SK-N-SH treated with all-trans-retinoic acid at 6 μM for 48 hours (cell line): ENCODE measurements at regions not wholly inside any gene's neighbourhood (a gene's known extent, or its start where the extent isn't known, plus 50 kb on each side); places are given as distances from the start of the nearest gene placed in this dataset.
"Not testable (repeated sequence)": the region's sequence is repeated elsewhere in the genome, so short reads cannot be mapped to it uniquely, and the experiment has no call there.

Source experiments
- ATAC-seq: fragments of 200-7000 bp; cut with Tn5 transposase; 3 replicates; pipeline ENCODE4 v1.9.1; 2020; ENCODE audit warnings: mild to moderate bottlenecking, moderate library complexity
- ARNTL ChIP-seq: fragments of 450-650 bp; formaldehyde crosslinking; IDR thresholded peaks from 2 replicates; pipeline ENCODE4 v1.5.0; 2020; ENCODE audit warnings: low read depth, mild to moderate bottlenecking, moderate library complexity, borderline replicate concordance
- BACH2 ChIP-seq: fragments of 250-450 bp; sonication (Bioruptor Pico); IDR thresholded peaks from 2 replicates; pipeline ENCODE4 v1.9.0; 2021; ENCODE audit warnings: mild to moderate bottlenecking, borderline replicate concordance
- CSDC2 ChIP-seq: fragments of 250-450 bp; sonication (Bioruptor Pico); IDR thresholded peaks from 2 replicates; pipeline ENCODE4 v1.5.0; 2020; ENCODE audit warnings: mild to moderate bottlenecking, moderate library complexity
- ESRRG ChIP-seq: fragments of 250-450 bp; sonication (Bioruptor Pico); IDR thresholded peaks from 2 replicates; pipeline ENCODE4 v1.6.1; 2021; ENCODE audit warnings: mild to moderate bottlenecking
- GLIS3 ChIP-seq: fragments of 250-450 bp; sonication (Bioruptor Pico); IDR thresholded peaks from 2 replicates; pipeline ENCODE4 v1.5.0; 2020; ENCODE audit warnings: mild to moderate bottlenecking, moderate library complexity
- ISL1 ChIP-seq: fragments of 250-450 bp; sonication (Bioruptor Pico); IDR thresholded peaks from 2 replicates; pipeline ENCODE4 v2.1.2; 2022; ENCODE audit warnings: mild to moderate bottlenecking, moderate library complexity
- OSR1 ChIP-seq: fragments of 250-450 bp; sonication (Bioruptor Pico); IDR thresholded peaks from 2 replicates; pipeline ENCODE4 v1.8.0; 2022; ENCODE audit warnings: moderate library complexity, mild to moderate bottlenecking, inconsistent platforms
- PPARA ChIP-seq: fragments of 250-450 bp; sonication (Bioruptor Pico); IDR thresholded peaks from 2 replicates; pipeline ENCODE4 v1.5.0; 2020; ENCODE audit warnings: mild to moderate bottlenecking, borderline replicate concordance
- RARB ChIP-seq: fragments of 250-450 bp; sonication (Bioruptor Pico); IDR thresholded peaks from 2 replicates; pipeline ENCODE4 v1.8.0; 2021; ENCODE audit warnings: mild to moderate bottlenecking, moderate library complexity
- TCF4 ChIP-seq: fragments of 250-450 bp; sonication (Bioruptor Pico); IDR thresholded peaks from 2 replicates; pipeline ENCODE4 v1.8.0; 2021; ENCODE audit warnings: mild to moderate bottlenecking, moderate library complexity, borderline replicate concordance
- TOX ChIP-seq: fragments of 250-450 bp; sonication (Bioruptor Pico); IDR thresholded peaks from 2 replicates; pipeline ENCODE4 v1.8.0; 2021; ENCODE audit warnings: mild to moderate bottlenecking, moderate library complexity, borderline replicate concordance
- ZC3H10 ChIP-seq: fragments of 250-450 bp; sonication (Bioruptor Pico); IDR thresholded peaks from 2 replicates; pipeline ENCODE4 v1.5.1; 2021; ENCODE audit warnings: mild to moderate bottlenecking, moderate library complexity
- ZFP3 ChIP-seq: fragments of 250-450 bp; sonication (Bioruptor Pico); IDR thresholded peaks from 2 replicates; pipeline ENCODE4 v1.5.0; 2020; ENCODE audit warnings: mild to moderate bottlenecking, moderate library complexity
- ZFP30 ChIP-seq: fragments of 450-650 bp; formaldehyde crosslinking; IDR thresholded peaks from 2 replicates; pipeline ENCODE4 v1.5.0; 2022; ENCODE audit warnings: mild to moderate bottlenecking, moderate library complexity
- ZNF565 ChIP-seq: fragments of 450-650 bp; formaldehyde crosslinking; conservative IDR thresholded peaks from 2 replicates; pipeline ENCODE4 v1.5.0; 2020; ENCODE audit warnings: low read depth, mild to moderate bottlenecking, moderate library complexity
- ZNF70 ChIP-seq: fragments of 450-650 bp; formaldehyde crosslinking; IDR thresholded peaks from 2 replicates; pipeline ENCODE4 v1.5.0; 2020; ENCODE audit warnings: mild to moderate bottlenecking, moderate library complexity
- ZNF8 ChIP-seq: fragments of 450-650 bp; formaldehyde crosslinking; IDR thresholded peaks from 2 replicates; pipeline ENCODE4 v1.5.0; 2020; ENCODE audit warnings: mild to moderate bottlenecking, moderate library complexity
- TF ChIP-seq, protein P1 (sequence below): fragments of 250-450 bp; sonication (Bioruptor Pico); IDR thresholded peaks from 2 replicates; pipeline ENCODE4 v1.5.0; 2020; ENCODE audit warnings: mild to moderate bottlenecking, moderate library complexity
- TF ChIP-seq, protein P2 (sequence below): fragments of 250-450 bp; sonication (Bioruptor Pico); IDR thresholded peaks from 2 replicates; pipeline ENCODE4 v1.8.0; 2020; ENCODE audit warnings: mild to moderate bottlenecking, moderate library complexity, borderline replicate concordance
- TF ChIP-seq, protein P3 (sequence below): fragments of 250-450 bp; sonication (Bioruptor Pico); IDR thresholded peaks from 2 replicates; pipeline ENCODE4 v1.5.1; 2020; ENCODE audit warnings: low read depth, mild to moderate bottlenecking, moderate library complexity
- TF ChIP-seq, protein P4 (sequence below): fragments of 250-450 bp; sonication (Bioruptor Pico); IDR thresholded peaks from 2 replicates; pipeline ENCODE4 v1.8.0; 2021; ENCODE audit warnings: low read depth, mild to moderate bottlenecking, moderate library complexity, borderline replicate concordance

DNA sequence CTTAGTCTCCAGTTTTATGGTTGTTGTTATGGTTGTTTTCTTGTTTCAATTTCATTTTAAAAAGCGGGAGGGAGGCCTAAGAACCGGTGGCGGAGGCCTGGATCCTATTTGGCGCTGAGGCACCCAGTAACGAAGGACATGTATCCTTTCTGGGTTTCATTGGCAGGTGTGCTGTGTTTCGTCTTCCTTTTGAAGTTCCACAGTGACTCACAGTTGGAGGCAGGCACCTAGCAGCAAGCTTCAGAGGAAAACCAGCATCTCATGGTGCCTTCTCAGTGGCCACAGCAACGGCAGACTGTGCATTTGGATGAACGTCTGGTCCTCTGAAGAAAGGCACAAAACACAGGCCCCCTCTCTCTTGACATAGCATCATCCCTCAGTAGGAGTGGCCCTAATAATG is 697.2 kb downstream of the EFNB2 start:
- TF ChIP-seq ARNTL: no peak
- TF ChIP-seq BACH2 (CRISPR knock-in tag): no peak
- TF ChIP-seq, protein P1, sequence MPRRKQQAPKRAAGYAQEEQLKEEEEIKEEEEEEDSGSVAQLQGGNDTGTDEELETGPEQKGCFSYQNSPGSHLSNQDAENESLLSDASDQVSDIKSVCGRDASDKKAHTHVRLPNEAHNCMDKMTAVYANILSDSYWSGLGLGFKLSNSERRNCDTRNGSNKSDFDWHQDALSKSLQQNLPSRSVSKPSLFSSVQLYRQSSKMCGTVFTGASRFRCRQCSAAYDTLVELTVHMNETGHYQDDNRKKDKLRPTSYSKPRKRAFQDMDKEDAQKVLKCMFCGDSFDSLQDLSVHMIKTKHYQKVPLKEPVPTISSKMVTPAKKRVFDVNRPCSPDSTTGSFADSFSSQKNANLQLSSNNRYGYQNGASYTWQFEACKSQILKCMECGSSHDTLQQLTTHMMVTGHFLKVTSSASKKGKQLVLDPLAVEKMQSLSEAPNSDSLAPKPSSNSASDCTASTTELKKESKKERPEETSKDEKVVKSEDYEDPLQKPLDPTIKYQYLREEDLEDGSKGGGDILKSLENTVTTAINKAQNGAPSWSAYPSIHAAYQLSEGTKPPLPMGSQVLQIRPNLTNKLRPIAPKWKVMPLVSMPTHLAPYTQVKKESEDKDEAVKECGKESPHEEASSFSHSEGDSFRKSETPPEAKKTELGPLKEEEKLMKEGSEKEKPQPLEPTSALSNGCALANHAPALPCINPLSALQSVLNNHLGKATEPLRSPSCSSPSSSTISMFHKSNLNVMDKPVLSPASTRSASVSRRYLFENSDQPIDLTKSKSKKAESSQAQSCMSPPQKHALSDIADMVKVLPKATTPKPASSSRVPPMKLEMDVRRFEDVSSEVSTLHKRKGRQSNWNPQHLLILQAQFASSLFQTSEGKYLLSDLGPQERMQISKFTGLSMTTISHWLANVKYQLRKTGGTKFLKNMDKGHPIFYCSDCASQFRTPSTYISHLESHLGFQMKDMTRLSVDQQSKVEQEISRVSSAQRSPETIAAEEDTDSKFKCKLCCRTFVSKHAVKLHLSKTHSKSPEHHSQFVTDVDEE (CRISPR knock-in tag): no peak
- TF ChIP-seq ESRRG (CRISPR knock-in tag): no peak
- no peak for TF ChIP-seq ZNF70 (CRISPR knock-in tag)
- TF ChIP-seq, protein P2, sequence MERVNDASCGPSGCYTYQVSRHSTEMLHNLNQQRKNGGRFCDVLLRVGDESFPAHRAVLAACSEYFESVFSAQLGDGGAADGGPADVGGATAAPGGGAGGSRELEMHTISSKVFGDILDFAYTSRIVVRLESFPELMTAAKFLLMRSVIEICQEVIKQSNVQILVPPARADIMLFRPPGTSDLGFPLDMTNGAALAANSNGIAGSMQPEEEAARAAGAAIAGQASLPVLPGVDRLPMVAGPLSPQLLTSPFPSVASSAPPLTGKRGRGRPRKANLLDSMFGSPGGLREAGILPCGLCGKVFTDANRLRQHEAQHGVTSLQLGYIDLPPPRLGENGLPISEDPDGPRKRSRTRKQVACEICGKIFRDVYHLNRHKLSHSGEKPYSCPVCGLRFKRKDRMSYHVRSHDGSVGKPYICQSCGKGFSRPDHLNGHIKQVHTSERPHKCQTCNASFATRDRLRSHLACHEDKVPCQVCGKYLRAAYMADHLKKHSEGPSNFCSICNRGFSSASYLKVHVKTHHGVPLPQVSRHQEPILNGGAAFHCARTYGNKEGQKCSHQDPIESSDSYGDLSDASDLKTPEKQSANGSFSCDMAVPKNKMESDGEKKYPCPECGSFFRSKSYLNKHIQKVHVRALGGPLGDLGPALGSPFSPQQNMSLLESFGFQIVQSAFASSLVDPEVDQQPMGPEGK (CRISPR knock-in tag): no peak
- no peak for TF ChIP-seq TOX (CRISPR knock-in tag)
- TF ChIP-seq CSDC2 (CRISPR knock-in tag): no peak
- TF ChIP-seq, protein P3, sequence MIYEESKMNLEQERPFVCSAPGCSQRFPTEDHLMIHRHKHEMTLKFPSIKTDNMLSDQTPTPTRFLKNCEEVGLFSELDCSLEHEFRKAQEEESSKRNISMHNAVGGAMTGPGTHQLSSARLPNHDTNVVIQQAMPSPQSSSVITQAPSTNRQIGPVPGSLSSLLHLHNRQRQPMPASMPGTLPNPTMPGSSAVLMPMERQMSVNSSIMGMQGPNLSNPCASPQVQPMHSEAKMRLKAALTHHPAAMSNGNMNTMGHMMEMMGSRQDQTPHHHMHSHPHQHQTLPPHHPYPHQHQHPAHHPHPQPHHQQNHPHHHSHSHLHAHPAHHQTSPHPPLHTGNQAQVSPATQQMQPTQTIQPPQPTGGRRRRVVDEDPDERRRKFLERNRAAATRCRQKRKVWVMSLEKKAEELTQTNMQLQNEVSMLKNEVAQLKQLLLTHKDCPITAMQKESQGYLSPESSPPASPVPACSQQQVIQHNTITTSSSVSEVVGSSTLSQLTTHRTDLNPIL (CRISPR knock-in tag): no peak
- no peak for TF ChIP-seq ZFP30 (CRISPR knock-in tag)
- TF ChIP-seq ZNF565: no peak
- no peak for TF ChIP-seq RARB (CRISPR knock-in tag)
- TF ChIP-seq GLIS3 (CRISPR knock-in tag): no peak
- no peak for ATAC-seq

DNA sequence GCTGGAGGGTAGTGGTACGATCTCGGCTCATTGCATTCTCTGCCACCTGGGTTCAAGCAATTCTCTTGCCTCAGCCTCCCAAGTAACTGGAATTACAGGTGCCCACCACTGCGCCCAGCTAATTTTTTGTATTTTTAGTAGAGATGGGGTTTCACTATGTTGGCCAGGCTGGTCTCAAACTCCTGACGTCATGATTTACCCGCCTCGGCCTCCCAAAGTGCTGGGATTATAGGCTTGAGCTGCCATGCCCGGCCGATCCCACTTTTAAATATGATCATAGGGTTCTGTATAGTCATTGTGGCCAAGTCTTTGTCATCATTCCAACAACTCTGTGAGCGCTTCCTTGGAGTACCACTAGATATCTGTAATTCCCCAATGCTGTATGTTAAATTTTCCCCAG is 698.2 kb downstream of the EFNB2 start:
- not testable (repeated sequence) for ATAC-seq

DNA sequence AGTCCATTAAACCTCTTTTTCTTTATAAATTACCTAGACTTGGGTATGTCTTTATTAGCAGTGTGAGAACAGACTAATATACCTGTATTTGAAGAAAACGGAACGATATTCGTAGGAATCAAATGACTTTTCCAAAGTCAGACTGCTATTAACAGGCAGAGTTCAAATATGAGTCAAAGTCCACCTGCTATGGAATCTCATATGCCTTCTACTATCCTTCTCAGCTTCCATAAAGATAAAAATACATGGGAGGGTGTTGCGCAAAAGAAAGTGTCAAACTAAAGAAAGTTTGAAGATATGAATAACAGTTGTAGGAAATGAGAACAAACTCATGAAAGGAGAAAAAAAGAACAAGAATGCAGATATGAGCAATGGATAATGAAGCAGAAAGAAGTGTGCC is 704.6 kb downstream of the EFNB2 start:
- no peak for ATAC-seq
- TF ChIP-seq ESRRG (CRISPR knock-in tag): no peak
- no peak for TF ChIP-seq ZNF8 (CRISPR knock-in tag)
- TF ChIP-seq ZFP3: no peak
- TF ChIP-seq, protein P3 (CRISPR knock-in tag): no peak
- TF ChIP-seq, protein P4, sequence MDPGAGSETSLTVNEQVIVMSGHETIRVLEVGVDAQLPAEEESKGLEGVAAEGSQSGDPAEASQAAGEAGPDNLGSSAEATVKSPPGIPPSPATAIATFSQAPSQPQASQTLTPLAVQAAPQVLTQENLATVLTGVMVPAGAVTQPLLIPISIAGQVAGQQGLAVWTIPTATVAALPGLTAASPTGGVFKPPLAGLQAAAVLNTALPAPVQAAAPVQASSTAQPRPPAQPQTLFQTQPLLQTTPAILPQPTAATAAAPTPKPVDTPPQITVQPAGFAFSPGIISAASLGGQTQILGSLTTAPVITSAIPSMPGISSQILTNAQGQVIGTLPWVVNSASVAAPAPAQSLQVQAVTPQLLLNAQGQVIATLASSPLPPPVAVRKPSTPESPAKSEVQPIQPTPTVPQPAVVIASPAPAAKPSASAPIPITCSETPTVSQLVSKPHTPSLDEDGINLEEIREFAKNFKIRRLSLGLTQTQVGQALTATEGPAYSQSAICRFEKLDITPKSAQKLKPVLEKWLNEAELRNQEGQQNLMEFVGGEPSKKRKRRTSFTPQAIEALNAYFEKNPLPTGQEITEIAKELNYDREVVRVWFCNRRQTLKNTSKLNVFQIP: no peak
- no peak for TF ChIP-seq OSR1
- TF ChIP-seq GLIS3 (CRISPR knock-in tag): no peak
- TF ChIP-seq ISL1 (CRISPR knock-in tag): no peak
- TF ChIP-seq, protein P1 (CRISPR knock-in tag): no peak
- TF ChIP-seq TOX (CRISPR knock-in tag): no peak
- TF ChIP-seq, protein P2 (CRISPR knock-in tag): no peak
- TF ChIP-seq ZNF565: no peak
- no peak for TF ChIP-seq ZNF70 (CRISPR knock-in tag)
- TF ChIP-seq ZC3H10 (CRISPR knock-in tag): no peak
- TF ChIP-seq PPARA (CRISPR knock-in tag): no peak
- no peak for TF ChIP-seq BACH2 (CRISPR knock-in tag)
- no peak for TF ChIP-seq TCF4 (CRISPR knock-in tag)
